ENCODE measurements at regions not wholly inside any gene's neighbourhood (a gene's known extent, or its start where the extent isn't known, plus 50 kb on each side); places are given as distances from the start of the nearest gene placed in this dataset.
"Not testable (repeated sequence)": the region's sequence is repeated elsewhere in the genome, so short reads cannot be mapped to it uniquely, and the experiment has no call there.

- no peak overlapping the region for H2AK5ac ChIP-seq (ENCODE audit: insufficient read length, low read length)
- no peaks in the 10 kb centered on the region for H3K9me3 ChIP-seq (ENCODE audit: control insufficient read depth, low read depth, low read length)
- H2AFZ ChIP-seq (ENCODE audit: low read length): no peak overlapping the region
- H3K23me2 ChIP-seq (ENCODE audit: insufficient read length, low read depth, low read length, poor library complexity, severe bottlenecking): no peaks in the 10 kb centered on the region
- Mint-ChIP-seq H3K36me3 (ENCODE audit: insufficient read depth in 1 of 3, low read depth in 3 of 3) (peaks cover 23 to 66% (median 50%) of the 10 kb centered on the region in 3 experiments; a peak in 6 of 7 replicates), H3K4me3 (no peak overlapping the region), H3K4me1 (peaks cover 13 to 40% of the 10 kb centered on the region in 2 experiments), H3K9me3 (no peaks in the 10 kb centered on the region), H3K27ac (no peak overlapping the region), H3K27me3 (ENCODE audit: low read depth) (no peaks in the 10 kb centered on the region)
- H3K23ac ChIP-seq (ENCODE audit: insufficient read length, low read depth, low read length): no peak overlapping the region
- no peak overlapping the region for H2BK120ac ChIP-seq (ENCODE audit: low read depth, low read length, poor library complexity, severe bottlenecking)
- no peak overlapping the region for H4K8ac ChIP-seq (replicated peaks; ENCODE audit: insufficient read length, low read depth, low read length)
- no peak overlapping the region for H3K4ac ChIP-seq (ENCODE audit: low read depth, low read length)
- no peak overlapping the region for H2BK20ac ChIP-seq (ENCODE audit: low read depth, low read length, poor library complexity, severe bottlenecking)
- no peak overlapping the region for H2BK15ac ChIP-seq (ENCODE audit: low read depth, low read length)
- TF ChIP-seq, protein P1, sequence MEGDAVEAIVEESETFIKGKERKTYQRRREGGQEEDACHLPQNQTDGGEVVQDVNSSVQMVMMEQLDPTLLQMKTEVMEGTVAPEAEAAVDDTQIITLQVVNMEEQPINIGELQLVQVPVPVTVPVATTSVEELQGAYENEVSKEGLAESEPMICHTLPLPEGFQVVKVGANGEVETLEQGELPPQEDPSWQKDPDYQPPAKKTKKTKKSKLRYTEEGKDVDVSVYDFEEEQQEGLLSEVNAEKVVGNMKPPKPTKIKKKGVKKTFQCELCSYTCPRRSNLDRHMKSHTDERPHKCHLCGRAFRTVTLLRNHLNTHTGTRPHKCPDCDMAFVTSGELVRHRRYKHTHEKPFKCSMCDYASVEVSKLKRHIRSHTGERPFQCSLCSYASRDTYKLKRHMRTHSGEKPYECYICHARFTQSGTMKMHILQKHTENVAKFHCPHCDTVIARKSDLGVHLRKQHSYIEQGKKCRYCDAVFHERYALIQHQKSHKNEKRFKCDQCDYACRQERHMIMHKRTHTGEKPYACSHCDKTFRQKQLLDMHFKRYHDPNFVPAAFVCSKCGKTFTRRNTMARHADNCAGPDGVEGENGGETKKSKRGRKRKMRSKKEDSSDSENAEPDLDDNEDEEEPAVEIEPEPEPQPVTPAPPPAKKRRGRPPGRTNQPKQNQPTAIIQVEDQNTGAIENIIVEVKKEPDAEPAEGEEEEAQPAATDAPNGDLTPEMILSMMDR (conservative IDR thresholded peaks at IDR 0.05): no peak
- H2BK12ac ChIP-seq (ENCODE audit: insufficient read length, low read depth, low read length): no peak overlapping the region
- no peak overlapping the region for H3K18ac ChIP-seq (ENCODE audit: insufficient read length, low read depth, low read length)
- H4K91ac ChIP-seq (ENCODE audit: insufficient read length, low read depth, low read length): no peak overlapping the region
- no peak overlapping the region for H3T11ph ChIP-seq (ENCODE audit: low read length)
- no peaks in the 10 kb centered on the region for H3K27me3 ChIP-seq (ENCODE audit: insufficient read depth, low read length)
- H4K20me1 ChIP-seq (ENCODE audit: control insufficient read depth, insufficient read depth, insufficient read length): no peaks in the 10 kb centered on the region
- no peak overlapping the region for H3K56ac ChIP-seq (ENCODE audit: insufficient read length, low read depth, low read length)
- no peaks in the 10 kb centered on the region for H3K79me2 ChIP-seq (ENCODE audit: insufficient read depth, low read length)
- no peak overlapping the region for H3K27ac ChIP-seq (ENCODE audit: insufficient read length, low read depth, low read length)
- H3K4me1 ChIP-seq (ENCODE audit: insufficient read depth, low read length): no peaks in the 10 kb centered on the region; the same call in 1 of the 2 replicates
- H2BK5ac ChIP-seq (ENCODE audit: insufficient read length, low read length): no peak overlapping the region
- H3K14ac ChIP-seq (ENCODE audit: insufficient read depth, low read length): no peak overlapping the region
- no peak for DNase-seq
- H3K79me1 ChIP-seq (ENCODE audit: insufficient read depth, low read depth, low read length, poor library complexity, severe bottlenecking): no peaks in the 10 kb centered on the region
- WGBS (ENCODE audit: extremely low coverage, insufficient read length, low lambda C conversion rate): no CpG with 5 or more reads among the region's 40 CpGs
- H3K9ac ChIP-seq (ENCODE audit: extremely low read depth, insufficient read length, low read length): no peak overlapping the region
- no peak overlapping the region for H3K4me2 ChIP-seq (ENCODE audit: insufficient read depth, insufficient read length, low read length)
- H4K5ac ChIP-seq (ENCODE audit: insufficient read length, low read depth, low read length): no peak overlapping the region
Observed at GRCh38 chr19:5243878-5244277, 96.7 kb downstream of the PTPRS start.

DNA sequence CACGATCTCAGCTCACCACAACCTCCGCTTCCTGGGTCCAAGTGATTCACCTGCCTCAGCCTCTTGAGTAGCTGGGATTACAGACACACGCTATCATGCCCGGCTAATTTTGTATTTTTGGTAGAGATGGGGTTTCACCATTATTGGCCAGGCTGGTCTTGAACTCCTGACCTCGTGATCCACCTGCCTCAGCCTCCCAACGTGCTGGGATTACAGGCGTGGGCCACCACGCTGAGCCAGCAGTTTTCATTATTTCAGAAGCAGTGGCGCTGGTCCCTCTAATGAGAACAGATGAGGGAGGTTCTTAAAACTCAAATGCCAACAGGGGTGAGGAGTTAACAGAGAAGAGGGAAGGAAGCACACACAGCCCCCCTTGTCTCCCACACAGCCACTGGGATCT lies 98.7 kb downstream of the PTPRS start:
- H2AFZ ChIP-seq (ENCODE audit: low read length); H3K27me3 ChIP-seq (ENCODE audit: insufficient read depth, low read length); H3K23ac ChIP-seq (ENCODE audit: insufficient read length, low read depth, low read length); H2BK20ac ChIP-seq (ENCODE audit: low read depth, low read length, poor library complexity, severe bottlenecking); H3K4me1 ChIP-seq (ENCODE audit: insufficient read depth, low read length); H3K79me2 ChIP-seq (ENCODE audit: insufficient read depth, low read length); H2AK5ac ChIP-seq (ENCODE audit: insufficient read length, low read length); H3K9ac ChIP-seq (ENCODE audit: extremely low read depth, insufficient read length, low read length); H3K9me3 ChIP-seq (ENCODE audit: control insufficient read depth, low read depth, low read length); H3K27me3 Mint-ChIP-seq (ENCODE audit: low read depth); DNase-seq; H3K4me2 ChIP-seq (ENCODE audit: insufficient read depth, insufficient read length, low read length); H3K14ac ChIP-seq (ENCODE audit: insufficient read depth, low read length); H2BK120ac ChIP-seq (ENCODE audit: low read depth, low read length, poor library complexity, severe bottlenecking); H4K5ac ChIP-seq (ENCODE audit: insufficient read length, low read depth, low read length); H3K9me3 Mint-ChIP-seq; H2BK15ac ChIP-seq (ENCODE audit: low read depth, low read length); H4K20me1 ChIP-seq (ENCODE audit: control insufficient read depth, insufficient read depth, insufficient read length); H3K4ac ChIP-seq (ENCODE audit: low read depth, low read length); H3T11ph ChIP-seq (ENCODE audit: low read length); H3K79me1 ChIP-seq (ENCODE audit: insufficient read depth, low read depth, low read length, poor library complexity, severe bottlenecking); H3K18ac ChIP-seq (ENCODE audit: insufficient read length, low read depth, low read length); H4K8ac ChIP-seq (replicated peaks; ENCODE audit: insufficient read length, low read depth, low read length); H3K23me2 ChIP-seq (ENCODE audit: insufficient read length, low read depth, low read length, poor library complexity, severe bottlenecking); H2BK5ac ChIP-seq (ENCODE audit: insufficient read length, low read length); H4K91ac ChIP-seq (ENCODE audit: insufficient read length, low read depth, low read length); H3K4me3 Mint-ChIP-seq; H3K27ac ChIP-seq (ENCODE audit: insufficient read length, low read depth, low read length); H3K27ac Mint-ChIP-seq; H2BK12ac ChIP-seq (ENCODE audit: insufficient read length, low read depth, low read length); H3K56ac ChIP-seq (ENCODE audit: insufficient read length, low read depth, low read length): not testable (repeated sequence)
- no CpG with 5 or more reads among the region's 9 CpGs for WGBS (ENCODE audit: extremely low coverage, insufficient read length, low lambda C conversion rate)
- H3K4me1 Mint-ChIP-seq: peaks cover 9 to 21% of the 10 kb centered on the region in 2 experiments
- H3K36me3 Mint-ChIP-seq (ENCODE audit: insufficient read depth in 1 of 3, low read depth in 3 of 3): peaks cover 22 to 63% (median 55%) of the 10 kb centered on the region in 3 experiments; a peak in 6 of 7 replicates
